Epithelial cell of prostate (primary cell): ENCODE measurements at regions not wholly inside any gene's neighbourhood (a gene's known extent, or its start where the extent isn't known, plus 50 kb on each side); places are given as distances from the start of the nearest gene placed in this dataset.

Source experiments
- DNase-seq: peaks from one replicate; pipeline ENCODE4 v3.0.0-alpha.2; 2011; ENCODE audit warnings: low read depth, low spot score
- H3K27ac ChIP-seq: fragments of 450-650 bp; 2 replicates; pipeline ENCODE4 v1.5.1; 2017; ENCODE audit warnings: mild to moderate bottlenecking

DNA sequence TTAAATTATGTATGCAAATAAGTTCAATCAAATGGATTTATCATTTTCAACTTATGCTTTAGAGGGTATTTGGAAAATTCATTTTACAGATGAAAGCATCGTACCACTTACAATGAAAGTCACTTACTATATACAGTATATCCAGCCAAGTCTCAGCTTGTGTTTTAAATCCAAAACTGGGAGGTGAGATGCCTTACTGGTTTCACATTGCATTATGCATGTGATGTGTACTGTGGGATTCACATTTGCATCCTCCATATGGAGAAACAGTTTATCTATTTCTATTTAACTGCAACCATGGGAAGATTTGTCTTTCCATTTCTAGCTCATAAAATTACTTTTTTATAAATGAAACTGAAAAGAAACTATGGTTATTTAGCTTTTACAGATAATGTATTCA, 248.1 kb downstream of the CNTN3 start:
- DNase-seq = no peak
- no peak overlapping the region for H3K27ac ChIP-seq

DNA sequence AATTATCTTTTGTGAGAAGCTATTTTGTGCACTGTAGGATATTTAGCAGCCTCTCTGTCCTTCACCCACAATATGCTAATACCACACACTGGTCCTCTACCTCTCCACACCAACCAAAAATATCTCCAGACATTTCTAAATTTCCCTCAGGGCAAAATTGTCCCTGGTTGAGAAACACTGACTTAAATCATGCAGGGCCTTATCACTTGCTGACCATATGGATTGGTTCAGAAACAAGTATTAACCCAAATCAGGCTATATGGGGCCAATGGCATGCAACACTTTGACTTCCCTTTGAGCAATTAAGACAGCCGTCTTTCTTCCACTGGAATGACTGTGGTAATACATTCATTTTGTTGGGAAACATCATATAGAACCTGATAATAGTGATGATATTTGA, 251.1 kb downstream of the CNTN3 start:
- no peak for DNase-seq

DNA sequence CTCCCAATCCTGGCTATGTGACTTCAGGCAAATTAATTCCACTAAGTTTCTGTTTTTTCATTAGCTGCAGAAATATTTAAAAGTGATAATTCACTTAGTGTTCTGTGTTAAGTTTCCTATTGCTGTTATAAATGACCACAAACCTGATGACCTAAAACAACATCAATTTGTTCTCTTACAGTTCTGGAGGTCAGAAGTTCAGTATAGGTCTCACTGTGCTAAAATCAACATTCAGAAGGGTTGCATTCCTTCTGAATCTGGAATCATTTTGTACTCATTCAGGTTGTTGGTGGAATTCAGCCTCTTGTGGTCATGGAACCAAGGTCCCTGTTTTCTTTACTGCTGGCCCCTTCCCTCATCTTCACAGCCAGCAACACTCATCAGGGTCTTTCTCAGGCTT, 254.1 kb downstream of the CNTN3 start:
- H3K27ac ChIP-seq = no peak overlapping the region
- no peak for DNase-seq

More for the DNA sequence above, 251.1 kb downstream of the CNTN3 start:
- no peak overlapping the region for H3K27ac ChIP-seq

DNA sequence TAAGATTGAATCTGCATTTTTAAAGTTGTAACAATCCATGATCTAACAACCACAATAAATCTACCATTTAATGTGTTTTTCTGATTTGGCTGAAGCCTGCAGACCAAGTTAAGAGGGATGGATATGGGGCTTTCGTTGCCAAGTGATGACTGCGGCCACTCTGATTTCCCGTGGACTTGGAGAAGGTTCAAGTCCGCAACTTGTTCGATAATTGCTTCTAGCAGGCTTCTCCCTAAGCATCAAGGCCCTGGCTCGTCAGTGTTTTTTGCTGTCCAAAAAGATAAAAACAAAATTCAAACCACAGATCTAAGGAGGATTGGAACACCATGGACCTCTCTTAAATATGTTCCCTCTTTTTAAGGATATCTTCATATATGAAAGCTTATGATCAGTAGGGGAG, 256.6 kb downstream of the CNTN3 start:
- DNase-seq = no peak
- H3K27ac ChIP-seq = no peak overlapping the region

DNA sequence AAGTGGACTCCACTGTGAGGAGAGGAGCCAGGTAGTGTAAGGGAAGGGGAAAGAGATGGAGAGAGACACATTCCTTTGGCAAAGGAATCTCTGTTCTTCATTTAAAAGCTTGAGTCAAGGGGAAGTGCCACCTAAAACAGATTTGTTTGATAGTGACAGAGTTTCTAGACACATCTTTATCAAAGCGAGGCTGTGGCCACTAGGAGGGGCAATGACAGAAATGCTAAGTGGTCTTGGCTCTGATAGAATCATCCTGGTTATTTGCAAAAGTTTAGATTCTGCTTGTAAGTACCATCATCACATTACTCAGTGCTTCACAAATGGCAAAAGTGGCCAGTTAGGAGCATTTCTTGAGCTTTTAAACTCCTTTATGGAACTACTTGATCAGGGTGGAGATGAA, 261.4 kb downstream of the CNTN3 start:
- no peak for DNase-seq
- no peak overlapping the region for H3K27ac ChIP-seq

DNA sequence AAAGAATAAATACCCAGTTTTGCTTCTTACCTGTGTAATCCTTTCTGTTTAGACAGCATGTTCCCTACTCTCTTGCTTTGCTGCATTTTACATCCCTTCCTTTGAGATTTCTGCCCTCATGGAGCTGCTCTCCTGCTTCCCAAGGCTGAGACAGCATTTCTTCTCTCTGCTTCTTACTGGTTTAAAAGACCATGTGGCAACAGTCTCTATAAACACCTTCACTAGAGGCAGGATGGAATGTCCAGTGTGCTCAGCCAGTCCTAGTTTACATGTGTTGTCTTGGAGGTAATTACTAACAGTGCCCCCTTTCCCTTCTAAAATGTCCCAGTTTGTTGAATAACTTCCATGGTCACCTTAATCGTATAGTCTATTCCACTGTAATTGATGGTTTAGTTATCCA, 262.3 kb downstream of the CNTN3 start:
- DNase-seq = no peak
- no peak overlapping the region for H3K27ac ChIP-seq

DNA sequence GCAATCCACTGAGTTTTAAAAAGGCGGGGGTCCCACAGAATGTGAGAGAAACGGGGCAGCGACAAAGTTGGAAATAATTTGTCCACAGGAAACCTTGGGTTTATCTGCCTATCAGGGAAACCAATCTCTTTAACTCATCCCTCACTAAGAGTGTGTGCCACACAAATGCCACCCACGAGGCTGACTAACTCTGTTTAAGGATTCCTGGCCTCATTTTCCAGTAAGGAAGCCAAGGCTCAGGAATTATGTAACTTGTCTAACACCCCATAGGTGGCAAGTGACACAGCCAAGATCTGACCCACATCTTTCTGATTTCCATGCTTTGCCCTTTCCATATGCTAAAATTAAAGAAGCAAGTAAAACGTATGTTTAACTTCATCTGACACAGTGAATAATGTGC, 263.2 kb downstream of the CNTN3 start:
- no peak for DNase-seq
- H3K27ac ChIP-seq = no peak overlapping the region

DNA sequence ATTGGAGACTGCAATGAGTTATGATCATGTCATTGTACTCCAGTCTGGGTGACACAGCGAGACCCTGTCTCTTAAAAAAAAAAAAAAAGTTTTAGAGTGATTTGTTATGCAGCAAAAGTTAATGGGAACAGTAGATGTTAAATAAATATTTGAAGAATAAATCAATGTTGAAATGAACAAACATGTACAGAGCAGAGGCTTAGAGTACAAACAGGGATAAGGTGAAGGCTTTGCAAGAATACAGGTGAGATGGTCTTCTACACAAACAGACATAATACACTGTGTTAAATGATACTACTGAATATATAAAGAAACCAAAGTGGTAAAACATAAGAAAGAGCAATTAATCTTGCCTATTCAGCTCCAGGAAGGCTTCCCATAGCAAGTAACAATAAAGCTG, 265.4 kb downstream of the CNTN3 start:
- H3K27ac ChIP-seq = no peak overlapping the region
- DNase-seq = no peak

DNA sequence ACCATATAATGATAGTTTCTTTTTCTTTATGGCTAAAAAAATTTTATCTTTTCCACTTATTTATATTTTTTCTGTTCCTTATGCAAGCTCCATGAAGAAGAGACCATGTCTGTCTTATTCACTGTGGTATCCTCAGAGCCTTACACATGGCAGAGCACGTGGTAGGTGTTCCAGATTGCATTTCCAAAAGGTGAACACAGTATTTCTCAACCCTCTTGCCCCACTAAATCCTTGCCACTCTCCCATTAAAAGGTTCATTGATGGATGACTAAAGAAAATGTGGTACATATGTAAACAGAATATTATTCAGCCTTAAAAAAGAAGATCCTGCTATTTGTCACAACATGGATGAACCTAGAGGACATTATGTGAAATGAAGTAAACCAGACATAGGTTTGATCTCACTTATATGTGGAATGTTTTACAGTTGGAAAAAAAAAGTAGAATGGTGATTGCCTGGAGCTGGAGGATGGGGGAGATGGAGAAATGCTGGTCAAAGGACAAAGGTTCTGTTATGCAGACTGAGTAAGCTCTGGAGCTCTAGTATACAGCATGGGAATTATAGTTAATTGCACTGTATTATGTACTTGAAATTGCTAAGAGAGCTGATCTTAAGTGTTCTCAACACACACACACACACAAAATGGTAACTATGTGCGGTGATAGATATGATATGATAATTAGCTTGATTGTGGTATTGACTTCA, 266.7 kb downstream of the CNTN3 start:
- no peak overlapping the region for H3K27ac ChIP-seq
- DNase-seq = no peak

DNA sequence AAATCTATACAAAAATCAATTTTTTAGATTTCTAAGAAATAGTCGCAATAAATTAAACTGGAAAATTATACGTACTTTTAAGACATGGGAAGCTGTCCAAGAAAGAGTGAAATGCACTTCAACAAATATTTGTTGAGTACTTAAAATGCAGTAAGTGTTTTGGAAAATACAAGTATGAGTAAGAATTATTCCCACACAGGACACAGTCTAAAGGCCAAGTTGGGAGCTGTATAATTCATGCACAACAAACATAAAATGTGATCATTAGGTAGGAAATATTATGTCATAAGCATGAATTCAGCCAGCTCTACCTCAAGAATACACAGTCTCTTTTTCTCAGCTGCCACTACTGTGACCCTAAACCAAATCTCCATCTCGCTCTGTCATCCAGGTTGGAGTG, 267.6 kb downstream of the CNTN3 start:
- no peak for DNase-seq
- no peak overlapping the region for H3K27ac ChIP-seq

DNA sequence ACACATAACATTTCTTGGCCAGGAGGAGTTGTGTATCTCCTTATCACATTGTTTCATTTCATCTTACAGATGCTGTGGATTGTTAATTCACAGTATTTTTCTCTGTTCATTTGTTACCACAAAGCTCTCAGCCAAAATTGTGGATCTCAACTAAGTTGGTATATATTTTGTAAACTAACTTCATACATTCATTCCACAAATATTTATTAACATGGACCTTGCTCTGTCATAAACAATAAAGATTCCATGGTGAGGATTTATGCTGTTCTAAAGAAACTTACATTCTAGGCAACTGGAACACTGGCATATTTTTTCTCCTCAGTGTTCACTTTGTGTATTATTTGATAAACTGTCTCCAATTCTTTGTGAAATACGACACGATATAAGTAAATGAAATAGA, 268.8 kb downstream of the CNTN3 start:
- DNase-seq = no peak
- H3K27ac ChIP-seq = no peak overlapping the region

DNA sequence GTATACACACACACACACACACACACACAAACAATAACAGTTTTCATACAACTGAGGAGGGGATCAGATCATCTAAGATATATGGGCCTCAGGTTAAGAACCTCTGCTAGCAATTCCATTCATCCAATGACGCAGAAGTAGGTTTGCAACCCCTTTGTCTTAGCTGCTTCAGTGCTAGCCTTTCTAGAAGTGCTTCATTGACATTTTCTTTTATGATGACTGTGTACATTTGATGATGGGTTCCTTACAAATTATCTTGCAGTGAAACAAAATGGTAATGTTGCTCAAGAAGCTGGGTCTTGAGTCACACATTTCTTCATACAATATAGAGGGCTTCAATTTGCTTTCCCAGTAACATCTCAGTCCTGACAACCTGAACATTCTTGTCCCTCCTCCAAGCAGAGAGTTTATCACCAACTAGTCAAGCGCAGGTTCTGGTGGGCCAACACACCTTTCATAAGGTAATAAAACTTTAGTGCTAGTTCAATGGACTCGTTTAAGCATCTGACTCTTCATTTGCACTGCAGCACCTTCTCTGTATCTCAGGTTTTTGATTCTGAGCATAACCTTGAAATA, 269.5 kb downstream of the CNTN3 start:
- no peak overlapping the region for H3K27ac ChIP-seq
- no peak for DNase-seq

DNA sequence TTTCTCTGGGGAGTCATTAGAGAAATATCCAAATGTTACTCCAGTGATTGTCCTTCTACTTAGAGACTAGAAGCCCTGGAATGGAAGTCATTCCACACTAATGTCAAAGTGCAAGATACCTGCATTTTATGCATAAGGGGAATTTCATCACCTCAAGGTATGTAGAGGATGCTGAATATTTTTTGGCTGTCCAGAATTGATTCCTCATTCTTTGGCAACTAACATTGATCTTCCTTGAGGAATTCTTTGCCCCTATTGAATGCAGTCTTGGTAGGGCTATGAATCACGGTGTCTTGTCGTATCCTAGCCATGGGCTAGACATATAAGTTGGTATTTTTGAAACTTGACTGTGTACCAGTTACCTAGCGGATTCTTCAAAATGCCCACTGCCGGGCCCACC, 271.1 kb downstream of the CNTN3 start:
- no peak for DNase-seq
- H3K27ac ChIP-seq = no peak overlapping the region

DNA sequence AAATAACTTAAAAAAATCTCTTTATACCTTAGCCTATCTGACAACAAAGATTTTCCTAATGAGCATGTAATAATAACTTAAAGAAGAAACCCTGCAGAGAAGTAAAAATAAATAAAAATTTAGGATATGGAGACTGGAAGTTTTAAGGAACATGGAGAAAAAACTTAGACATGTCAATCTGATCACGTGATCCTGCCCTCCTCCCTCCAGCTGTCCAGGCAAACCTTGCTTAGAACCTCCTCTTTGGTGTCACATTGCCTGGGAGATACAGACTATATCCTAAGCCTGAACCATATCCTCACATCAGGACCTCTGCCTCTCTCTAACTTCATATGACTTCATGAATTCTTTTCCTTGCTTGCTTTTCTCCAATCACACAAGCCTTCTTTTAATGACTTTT, 275.5 kb downstream of the CNTN3 start:
- H3K27ac ChIP-seq = no peak overlapping the region
- no peak for DNase-seq

DNA sequence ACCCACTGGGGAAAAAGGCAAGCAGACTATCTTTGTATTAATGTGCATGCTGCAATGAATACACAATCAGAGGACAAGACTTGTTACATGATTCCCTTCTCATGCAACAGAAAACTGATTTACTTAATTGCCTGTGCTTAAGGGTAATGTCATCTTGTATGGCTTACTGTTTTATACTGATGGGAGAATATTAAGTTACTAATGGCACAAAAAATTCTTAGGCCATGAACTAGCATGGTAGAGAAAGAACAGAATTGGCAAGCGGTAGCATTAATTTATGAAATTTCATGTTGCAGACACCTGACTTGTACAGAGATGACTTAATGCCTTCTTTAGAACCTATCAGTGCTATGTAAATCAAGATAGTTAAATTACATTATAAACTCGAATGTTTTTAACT, 282.3 kb downstream of the CNTN3 start:
- no peak overlapping the region for H3K27ac ChIP-seq
- DNase-seq = no peak

DNA sequence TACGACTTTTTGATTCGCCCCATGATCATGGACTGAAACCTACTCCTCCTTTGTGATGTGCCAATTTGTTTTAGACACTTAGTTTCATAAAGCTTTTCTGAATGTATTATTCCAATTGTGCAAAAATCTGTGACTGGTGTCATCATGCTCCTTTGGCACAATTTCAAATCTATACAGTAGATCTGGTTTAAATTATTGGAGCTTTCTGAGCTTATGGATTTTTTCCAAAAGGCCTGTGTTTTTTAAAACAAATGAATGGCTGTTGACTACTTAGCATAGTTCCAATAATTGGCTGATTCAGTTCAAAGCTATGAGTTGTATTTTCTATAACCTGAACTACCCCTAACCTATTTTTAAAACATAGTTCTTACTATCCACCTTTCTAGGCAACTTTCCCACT, 282.7 kb downstream of the CNTN3 start:
- DNase-seq = no peak
- H3K27ac ChIP-seq = no peak overlapping the region

DNA sequence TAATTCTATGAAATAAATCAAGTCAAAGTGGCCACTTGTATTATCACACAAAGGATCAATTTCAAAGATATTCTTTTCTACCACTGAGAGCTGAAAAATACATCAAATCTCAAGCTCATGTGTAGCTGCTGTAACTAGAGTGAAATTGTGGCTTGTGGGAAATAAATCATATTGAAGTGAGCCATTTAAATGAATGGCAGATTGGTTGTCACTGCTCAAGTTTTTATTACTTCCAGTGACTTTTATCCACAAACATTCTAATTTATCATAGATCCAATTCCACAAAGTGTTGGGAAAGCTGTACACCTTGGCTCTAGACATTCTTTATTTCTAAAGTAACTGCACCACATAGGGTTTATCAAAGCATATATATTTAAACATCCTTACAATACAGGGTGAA, 285.4 kb downstream of the CNTN3 start:
- H3K27ac ChIP-seq = no peak overlapping the region
- DNase-seq = no peak

DNA sequence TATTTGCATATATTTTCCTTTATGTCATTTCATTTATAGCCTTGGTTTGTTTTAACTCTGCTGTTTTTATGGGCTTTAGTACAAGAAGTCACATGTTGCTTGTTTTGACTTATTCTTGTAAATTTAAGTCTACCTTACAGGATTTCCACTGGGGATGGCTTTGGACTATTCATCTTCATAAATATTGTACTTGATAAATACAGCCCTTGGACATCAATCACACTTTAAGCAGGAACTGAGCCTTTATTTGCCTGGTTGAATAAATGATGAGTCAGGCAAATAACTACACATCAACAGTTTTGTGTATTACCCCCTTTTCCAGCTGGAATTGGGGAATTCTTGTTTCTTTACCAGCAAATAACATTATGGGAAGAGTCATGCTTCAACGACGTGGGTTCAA, 286.0 kb downstream of the CNTN3 start:
- no peak overlapping the region for H3K27ac ChIP-seq
- DNase-seq = no peak

DNA sequence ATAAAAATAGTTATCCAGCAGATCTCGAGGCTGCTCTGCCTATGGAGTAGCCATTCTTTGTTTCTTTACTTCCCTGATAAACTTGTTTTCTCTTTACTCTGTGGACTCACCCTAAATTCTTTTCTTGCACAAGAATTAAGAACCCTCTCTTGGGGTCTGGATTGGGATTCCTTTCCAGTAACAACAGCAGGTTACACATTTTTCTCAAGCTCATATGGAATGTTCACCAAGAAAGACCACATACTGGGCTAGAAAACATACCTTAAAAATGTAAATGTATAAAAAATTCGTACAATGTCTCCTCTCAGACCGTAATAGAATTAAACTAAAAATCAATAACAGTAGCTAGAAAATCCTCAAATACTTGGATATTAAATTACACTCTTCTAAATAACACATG, 299.2 kb downstream of the CNTN3 start:
- H3K27ac ChIP-seq = no peak overlapping the region

DNA sequence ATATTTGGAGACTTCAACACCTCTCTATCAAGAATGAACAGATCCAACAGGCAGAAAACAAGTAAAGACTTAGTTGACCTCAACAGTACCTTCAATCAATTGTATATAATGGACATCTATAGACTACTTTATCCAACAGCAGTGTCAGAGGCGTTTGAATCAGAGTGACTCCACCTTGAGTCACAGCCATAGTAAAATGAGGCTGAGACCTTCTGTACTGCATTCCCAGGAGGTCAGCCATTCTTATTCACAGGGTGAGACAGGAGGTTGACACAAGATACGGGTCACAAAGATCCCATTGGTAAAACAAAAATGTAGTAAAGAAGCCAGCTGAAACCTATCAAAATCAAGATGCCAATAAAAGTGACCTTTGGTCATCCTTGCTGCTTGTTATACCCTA, 299.8 kb downstream of the CNTN3 start:
- no peak for DNase-seq
- H3K27ac ChIP-seq = no peak overlapping the region

More for the DNA sequence above, 299.2 kb downstream of the CNTN3 start:
- no peak for DNase-seq

DNA sequence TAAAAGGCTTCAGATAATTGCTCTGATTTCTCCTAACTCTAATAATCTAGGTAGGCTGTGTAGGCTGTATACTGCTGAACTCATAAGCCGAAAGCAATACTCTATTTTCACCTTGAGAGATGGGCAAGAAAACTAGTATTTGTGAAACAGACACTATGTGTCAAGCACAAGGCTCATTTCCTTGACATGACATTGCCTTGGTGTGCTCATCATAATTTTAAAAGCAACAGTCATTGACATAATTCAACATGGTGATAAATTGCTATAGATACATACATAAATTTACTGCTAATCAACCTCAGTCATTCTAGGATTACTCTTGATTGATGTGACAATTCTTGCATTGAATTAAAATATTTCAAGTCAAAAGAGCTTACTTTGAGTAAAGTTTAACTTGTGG, 304.7 kb downstream of the CNTN3 start:
- no peak overlapping the region for H3K27ac ChIP-seq
- DNase-seq = no peak

DNA sequence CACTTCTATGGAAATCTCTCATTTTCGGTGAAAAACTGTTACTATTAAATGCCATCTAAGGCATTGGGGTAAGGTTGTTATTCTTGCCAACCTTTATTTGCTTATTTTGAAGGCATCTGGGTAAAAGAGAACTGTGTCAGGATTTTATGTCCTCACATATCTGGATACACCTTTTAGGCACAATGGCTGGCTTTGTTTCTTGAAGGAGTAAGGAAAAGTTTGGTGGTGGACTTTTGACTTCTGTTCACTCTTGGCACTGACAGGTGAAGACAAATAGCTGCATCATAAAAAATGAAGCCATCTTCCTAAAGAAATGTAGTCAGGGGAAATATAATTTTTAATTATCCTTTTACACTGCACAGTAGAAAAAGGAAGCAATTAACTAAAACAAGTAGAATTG, 310.0 kb downstream of the CNTN3 start:
- DNase-seq = no peak
- H3K27ac ChIP-seq = no peak overlapping the region
